Ecto neural progenitor cell (in vitro differentiated cells): ENCODE measurements at regions not wholly inside any gene's neighbourhood (a gene's known extent, or its start where the extent isn't known, plus 50 kb on each side); places are given as distances from the start of the nearest gene placed in this dataset.

Experiments used
- DNase-seq: peaks from one replicate; pipeline ENCODE4 v3.0.0-alpha.2; 2018; ENCODE audit warnings: low spot score

DNA sequence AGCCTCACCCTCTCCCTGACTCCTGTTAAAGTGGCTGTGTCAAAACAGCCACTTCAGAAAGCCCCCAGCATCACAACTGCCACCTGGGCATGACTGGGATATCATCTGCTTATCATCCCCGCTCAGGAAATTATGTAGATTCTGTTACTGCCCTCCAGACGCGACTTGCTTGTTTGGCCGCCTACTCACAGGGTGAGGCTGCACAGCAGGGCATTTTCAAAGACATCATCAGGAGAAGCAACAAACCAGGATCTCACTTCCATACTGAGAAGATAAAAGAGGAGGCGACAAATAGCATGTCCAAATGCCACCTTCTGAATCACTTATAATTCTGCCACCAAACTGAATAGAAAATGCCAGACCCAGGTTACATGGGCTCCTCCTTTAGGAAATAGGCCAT is 94.8 kb downstream of the MIS18A start:
- peak; percentile 10 for DNase-seq

DNA sequence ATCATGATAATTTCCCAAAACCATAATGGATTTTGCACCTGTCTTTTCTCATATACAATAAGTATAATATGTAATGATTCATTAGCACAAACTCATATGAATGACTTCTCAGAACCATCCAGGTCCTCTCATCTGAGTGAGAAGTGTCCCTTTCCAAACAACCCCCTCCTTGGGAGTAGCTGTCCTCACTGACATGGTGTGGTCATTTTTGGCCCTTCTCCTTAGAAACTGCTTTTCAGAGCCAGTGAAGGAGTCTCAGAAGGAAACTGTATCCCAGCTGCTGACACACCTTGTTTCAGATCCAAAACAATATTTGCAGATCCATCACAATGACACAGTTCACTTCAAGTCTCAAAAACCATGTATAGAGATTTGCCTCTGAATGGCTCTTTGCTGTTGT is 95.5 kb downstream of the MIS18A start:
- DNase-seq: no peak

- peak; percentile 15 for DNase-seq
These were observed 96.4 kb downstream of the MIS18A start for GRCh38 chr21:32182449-32182848.

DNA sequence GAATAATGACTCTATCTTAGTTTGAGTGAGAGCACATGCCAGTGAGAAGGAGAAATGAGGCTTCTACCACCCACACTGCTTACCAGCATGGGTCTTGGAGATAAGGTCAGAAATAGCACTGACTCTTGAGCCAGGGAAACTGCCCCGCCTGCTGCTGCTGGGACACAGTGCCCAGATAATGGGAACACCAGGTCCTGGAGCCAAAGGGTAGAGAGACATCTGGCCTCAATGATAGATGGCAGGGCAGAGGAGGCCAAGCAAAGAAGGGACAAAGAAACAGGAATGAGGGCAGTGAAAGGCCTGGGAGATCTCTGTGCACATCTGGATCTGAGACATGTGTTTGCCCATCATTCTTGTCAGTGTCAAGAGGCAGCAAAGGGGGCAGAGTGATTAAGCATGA is 97.4 kb downstream of the MIS18A start:
- peak; percentile 15 for DNase-seq

DNA sequence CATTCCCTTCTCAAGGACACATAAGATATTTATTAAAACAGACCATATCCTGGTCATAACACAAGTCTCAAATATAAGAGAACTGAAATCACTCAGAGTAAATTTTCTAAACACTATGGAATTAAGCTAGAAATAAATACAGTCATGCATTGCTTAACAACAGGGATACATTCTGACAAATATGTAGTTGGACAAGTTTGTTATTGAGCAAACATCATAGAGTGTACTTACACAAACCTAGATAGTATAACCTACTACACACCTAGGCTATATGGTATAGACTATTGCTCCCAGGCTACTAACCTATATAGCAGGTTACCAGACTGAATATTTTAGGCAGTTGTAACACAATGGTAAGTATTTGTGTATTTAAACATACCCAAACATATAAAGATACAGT is 104.0 kb downstream of the MIS18A start:
- no peak for DNase-seq

DNA sequence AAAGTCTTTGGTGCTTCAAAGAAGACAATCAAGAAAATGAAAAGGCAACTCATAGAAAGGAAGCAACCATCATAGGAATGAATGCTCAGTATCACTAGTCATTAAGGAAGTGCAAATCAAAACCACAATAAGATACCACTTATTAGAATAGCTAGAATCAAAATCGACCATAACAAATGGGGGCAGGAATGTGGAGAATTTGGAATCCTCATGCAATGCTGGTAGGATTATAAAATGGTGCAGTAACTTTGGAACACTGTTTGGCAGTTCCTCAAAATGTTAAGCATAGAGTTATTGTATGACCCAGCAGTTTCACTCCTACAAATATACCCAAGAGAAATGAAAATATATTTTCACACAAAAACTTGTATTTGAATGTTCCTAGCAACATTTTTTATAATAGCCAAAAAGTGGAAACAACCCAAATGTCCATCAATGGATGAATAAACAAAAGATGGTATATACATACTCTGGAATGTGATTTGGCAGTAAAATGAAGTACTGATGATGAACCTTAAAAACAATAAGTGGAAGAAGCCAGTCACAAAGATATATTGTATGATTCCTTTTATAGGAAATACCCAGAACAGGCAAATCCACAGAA is 105.6 kb downstream of the MIS18A start:
- DNase-seq: no peak

GRCh38 chr21:32172106-32172505 is 106.7 kb downstream of the MIS18A start:
- DNase-seq: no peak

DNA sequence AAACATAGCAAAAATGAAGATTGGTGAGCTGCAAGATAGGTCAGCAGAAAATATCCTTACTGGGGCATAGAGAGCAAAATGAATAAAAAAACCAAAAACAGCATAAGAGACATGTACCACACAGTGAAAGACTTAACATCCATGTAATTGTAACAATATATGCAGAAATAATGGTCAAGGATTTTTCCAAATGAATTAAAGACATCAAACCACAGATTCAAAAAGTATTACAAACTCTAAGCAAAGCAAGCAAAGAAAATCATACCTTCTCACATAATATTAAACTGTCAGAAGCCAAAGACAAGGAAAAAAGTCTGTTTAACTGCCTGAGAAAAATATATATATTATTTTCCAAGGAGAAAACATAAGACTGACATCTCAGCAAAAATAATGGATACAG is 111.3 kb downstream of the MIS18A start:
- no peak for DNase-seq

GRCh38 chr21:32163386-32163785 is 115.5 kb downstream of the MIS18A start:
- DNase-seq: no peak

DNA sequence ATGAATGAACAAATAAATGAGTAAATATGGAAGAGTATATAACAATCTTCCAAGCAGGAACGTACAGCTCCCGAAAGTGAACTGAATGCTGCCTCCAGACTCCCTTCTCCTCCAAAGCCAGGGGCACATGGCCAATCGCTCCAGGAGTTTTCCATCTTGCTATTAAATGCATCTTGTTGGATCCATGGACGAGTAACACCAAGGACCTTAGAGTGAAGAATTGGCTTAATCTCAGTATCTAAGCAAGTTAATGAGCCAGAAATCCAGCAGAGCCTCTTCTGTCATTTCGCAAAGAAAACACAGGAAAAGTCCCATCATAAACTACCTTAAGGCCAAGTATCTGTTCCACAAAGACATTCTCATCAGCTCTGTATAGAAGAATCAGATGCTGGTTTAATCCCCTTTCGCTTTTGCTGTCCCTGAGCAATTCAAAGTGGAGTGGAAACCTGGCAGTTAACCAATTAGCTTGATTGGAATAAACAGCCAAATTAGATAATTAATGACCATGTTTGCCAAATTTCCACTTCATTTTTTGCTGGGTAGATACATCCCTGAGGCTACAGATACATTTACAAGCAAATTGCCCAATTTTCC is 116.0 kb downstream of the MIS18A start:
- DNase-seq: no peak

GRCh38 chr21:32155226-32155625 is 123.6 kb downstream of the MIS18A start:
- DNase-seq: no peak

DNA sequence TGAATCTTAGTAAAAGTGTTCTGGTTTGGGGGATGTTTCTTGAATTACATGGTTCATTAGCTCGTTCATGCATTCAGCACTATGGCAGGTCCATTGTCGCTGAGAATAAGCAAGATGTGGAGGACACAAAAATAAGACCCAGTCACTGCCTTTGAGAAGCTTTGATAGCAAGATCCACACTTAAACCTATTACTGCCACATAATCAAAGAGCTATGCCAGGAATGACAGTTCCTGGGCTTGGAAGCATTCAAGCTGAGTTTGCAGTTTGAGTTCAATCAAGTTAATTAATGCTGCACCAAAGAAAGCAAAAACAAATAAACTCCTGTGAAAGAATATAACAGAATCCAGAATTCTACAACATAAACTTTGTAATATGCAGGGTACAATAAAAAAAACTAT is 131.8 kb downstream of the MIS18A start:
- DNase-seq: no peak

DNA sequence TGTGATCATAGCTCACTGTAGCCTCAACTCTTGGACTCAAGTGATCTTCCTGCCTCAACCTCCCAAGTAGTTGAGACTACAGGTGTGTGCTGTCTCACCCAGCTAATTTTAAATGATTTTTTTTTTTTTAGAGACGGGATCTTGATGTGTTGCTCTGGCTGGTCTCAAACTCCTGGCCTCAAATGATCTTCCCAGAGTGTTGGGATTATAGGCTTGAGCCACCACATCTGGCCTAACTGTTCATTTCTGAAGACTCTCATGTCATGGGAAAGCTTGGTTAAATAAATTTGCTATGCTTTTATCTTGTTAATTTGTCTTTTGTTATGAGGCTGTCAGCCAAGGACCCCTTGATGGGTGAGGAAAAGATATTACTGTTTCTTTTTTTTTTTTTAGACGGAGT is 134.0 kb downstream of the MIS18A start:
- no peak for DNase-seq

GRCh38 chr21:32143241-32143939 is 135.5 kb downstream of the MIS18A start:
- DNase-seq: no peak

DNA sequence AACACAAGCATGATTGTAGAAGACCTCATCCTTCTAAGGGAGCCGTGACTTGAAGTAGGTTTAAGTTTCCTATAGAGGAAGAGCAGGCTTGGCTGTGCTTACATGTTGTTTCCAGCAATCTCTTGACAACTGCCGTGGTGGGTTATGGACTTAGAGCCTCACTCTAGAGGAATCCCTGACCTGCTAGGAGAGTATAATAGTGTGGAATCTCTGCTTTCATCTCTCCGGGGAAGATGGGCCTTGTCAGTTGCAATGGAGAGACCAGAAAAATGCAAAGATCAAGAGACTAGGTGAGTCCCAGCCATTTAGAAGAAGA is 137.6 kb downstream of the MIS18A start:
- no peak for DNase-seq

GRCh38 chr21:32140604-32141317 is 138.1 kb downstream of the MIS18A start:
- peak; percentile 10 for DNase-seq

DNA sequence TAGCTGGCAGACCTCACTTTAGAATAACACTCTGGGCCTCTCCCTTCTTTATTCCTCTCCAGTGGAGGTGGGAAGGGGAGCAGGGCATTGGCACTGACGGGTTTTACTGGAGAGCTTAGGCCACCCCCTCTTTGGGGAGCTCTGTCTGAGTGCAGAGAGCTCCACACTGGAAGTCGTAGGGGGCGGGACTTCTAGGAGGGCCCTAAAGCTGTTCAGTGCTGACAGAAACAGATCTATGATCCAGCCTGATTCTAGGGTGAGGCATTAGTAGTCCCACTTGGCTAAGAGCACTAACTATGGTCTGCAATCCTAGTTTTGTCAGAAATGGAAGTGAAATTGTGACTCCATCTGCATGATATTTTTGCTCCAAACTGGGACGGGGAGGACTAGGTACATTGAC is 138.7 kb downstream of the MIS18A start:
- DNase-seq: peak; percentile 39

DNA sequence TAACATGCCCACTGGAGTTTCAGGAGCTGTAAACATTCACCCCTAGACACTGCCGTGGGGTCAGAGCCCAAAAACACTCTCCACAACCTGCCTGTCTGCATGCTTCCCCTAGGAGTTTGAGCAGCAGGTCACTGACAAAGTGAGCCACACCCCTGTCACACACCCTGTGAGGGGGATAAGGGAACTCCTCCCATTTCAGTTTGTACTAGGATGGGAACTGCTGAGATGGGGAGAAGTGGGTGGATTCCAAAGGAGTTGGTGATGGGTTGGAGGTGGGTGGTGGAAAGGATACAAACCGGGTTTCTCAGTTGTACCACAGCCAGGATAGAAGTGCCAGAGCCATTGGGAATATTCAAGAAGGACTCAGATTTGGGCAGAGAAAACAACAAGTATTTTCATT is 140.2 kb downstream of the MIS18A start:
- no peak for DNase-seq

GRCh38 chr21:32137931-32138330 is 140.9 kb downstream of the MIS18A start:
- no peak for DNase-seq

DNA sequence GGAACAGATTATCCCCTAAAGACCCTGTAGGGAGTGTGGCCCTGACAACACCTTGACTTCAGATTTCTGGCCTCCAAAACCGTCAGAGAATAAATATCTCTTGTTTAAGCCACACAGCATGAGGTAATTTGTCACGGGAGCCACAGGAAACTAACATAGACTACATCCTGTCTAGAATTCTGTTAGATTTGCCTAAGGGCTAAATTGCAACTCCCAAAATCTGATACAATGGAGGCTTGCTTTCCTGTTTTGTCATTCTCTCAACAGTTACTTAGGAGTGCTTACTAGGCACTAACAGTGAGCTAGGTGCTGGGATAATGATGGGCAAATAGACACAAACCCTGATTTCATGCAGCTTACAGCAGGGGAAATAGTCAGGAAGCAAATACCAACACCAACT is 141.6 kb downstream of the MIS18A start:
- peak; percentile 8 for DNase-seq

DNA sequence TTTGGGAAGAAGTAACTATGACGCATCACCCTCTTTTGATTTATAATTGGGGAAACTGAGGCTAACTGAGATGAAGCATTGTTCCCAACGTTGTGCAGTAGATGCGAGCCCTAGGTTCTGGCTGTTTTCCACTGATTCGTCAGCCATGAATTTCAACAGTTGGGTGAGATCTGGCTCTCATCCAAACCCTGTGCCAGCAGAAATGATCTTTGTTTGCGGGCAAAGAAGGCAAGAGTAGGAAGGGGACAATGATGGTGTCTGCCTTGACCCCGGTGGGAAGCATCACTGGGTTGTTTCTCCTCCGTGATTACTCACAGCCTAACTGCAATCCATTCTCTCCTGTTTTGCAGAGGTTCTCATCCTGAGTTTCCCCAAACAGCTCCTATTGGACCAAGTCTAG is 142.3 kb downstream of the MIS18A start:
- DNase-seq: peak; percentile 11

- peak; percentile 12 for DNase-seq
These were observed 143.2 kb downstream of the MIS18A start for GRCh38 chr21:32135401-32136363.
